H1 (cell line): ENCODE measurements at regions not wholly inside any gene's neighbourhood (a gene's known extent, or its start where the extent isn't known, plus 50 kb on each side); places are given as distances from the start of the nearest gene placed in this dataset.

ENCODE experiments used
- CEBPB ChIP-seq: IDR thresholded peaks from 2 replicates; pipeline ENCODE4 v1.6.1; 2012; ENCODE audit warnings: low read depth, low read length
- EZH2 ChIP-seq: fragments of 200-600 bp; sonication (generic); IDR thresholded peaks from 2 replicates; pipeline ENCODE4 v1.7.1; 2012; ENCODE audit warnings: low read depth, mild to moderate bottlenecking, moderate library complexity, low read length, inconsistent platforms; ENCODE audit not compliant: severe bottlenecking
- POLR2AphosphoS5 ChIP-seq: IDR thresholded peaks from 2 replicates; pipeline ENCODE4 v1.6.1; 2011; ENCODE audit warnings: low read depth, low read length
- SAP30 ChIP-seq: fragments of 300-600 bp; sonication (generic); IDR thresholded peaks from 2 replicates; pipeline ENCODE4 v1.7.1; 2012; ENCODE audit warnings: low read length, moderate library complexity, mild to moderate bottlenecking, inconsistent platforms; ENCODE audit not compliant: insufficient read depth, insufficient replicate concordance
- SIN3A ChIP-seq, 2 experiments: IDR thresholded peaks in 1 of 2; conservative IDR thresholded peaks in 1 of 2; 2 replicates each; pipeline ENCODE4 v1.6.1; 2011 to 2012; ENCODE audit warnings: low read length in 2 of 2, improper control_type of control experiment in 1 of 2, low read depth in 1 of 2, mild to moderate bottlenecking in 1 of 2
- TAF1 ChIP-seq: IDR thresholded peaks from 2 replicates; pipeline ENCODE4 v1.6.1; 2011; ENCODE audit warnings: mild to moderate bottlenecking, low read depth, low read length
- TCF12 ChIP-seq: IDR thresholded peaks from 2 replicates; pipeline ENCODE4 v1.6.1; 2011; ENCODE audit warnings: low read depth, mild to moderate bottlenecking, low read length
- YY1 ChIP-seq: IDR thresholded peaks from 2 replicates; pipeline ENCODE4 v1.6.1; 2011; ENCODE audit warnings: low read depth, mild to moderate bottlenecking, low read length
- TF ChIP-seq, protein P1 (sequence below), 3 experiments: IDR thresholded peaks; 1 replicate in 2 of 3; 2 replicates in 1 of 3; pipeline versions ENCODE4 v1.5.1 to v1.6.1; 2011; ENCODE audit warnings: low read length in 3 of 3, mild to moderate bottlenecking in 3 of 3, inconsistent platforms in 2 of 3, low read depth in 1 of 3, moderate library complexity in 1 of 3; ENCODE audit not compliant: insufficient read depth in 1 of 3; ENCODE audit errors: control extremely low read depth in 1 of 3

DNA sequence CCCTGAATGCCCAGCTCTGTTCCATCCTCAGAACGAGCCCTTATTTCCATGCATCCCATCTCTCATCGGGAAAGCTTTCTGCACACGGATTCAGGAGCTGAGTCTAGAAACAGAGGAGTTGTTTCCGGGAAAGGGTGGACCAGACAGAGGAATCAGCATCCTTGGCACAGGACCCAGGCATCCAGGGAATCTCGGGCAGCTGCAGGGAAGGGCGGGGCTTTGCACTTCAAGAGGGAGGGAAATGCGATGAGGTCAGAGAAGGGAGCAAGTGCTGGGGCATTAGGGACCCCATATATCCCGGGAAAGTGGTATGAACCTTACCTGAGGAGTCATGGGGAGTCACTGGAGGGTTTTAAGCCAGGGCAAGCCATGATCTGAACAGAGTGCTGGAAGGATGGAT is 68.5 kb downstream of the NPTX2 start:
- TF ChIP-seq CEBPB = no peak
- TF ChIP-seq, protein P1, sequence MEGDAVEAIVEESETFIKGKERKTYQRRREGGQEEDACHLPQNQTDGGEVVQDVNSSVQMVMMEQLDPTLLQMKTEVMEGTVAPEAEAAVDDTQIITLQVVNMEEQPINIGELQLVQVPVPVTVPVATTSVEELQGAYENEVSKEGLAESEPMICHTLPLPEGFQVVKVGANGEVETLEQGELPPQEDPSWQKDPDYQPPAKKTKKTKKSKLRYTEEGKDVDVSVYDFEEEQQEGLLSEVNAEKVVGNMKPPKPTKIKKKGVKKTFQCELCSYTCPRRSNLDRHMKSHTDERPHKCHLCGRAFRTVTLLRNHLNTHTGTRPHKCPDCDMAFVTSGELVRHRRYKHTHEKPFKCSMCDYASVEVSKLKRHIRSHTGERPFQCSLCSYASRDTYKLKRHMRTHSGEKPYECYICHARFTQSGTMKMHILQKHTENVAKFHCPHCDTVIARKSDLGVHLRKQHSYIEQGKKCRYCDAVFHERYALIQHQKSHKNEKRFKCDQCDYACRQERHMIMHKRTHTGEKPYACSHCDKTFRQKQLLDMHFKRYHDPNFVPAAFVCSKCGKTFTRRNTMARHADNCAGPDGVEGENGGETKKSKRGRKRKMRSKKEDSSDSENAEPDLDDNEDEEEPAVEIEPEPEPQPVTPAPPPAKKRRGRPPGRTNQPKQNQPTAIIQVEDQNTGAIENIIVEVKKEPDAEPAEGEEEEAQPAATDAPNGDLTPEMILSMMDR (IDR thresholded peaks at IDR 0.05; ENCODE audit: control extremely low read depth in 1 of 3, insufficient read depth in 1 of 3, low read depth in 1 of 3, low read length in 3 of 3) = no peak
- no peak for TF ChIP-seq POLR2AphosphoS5
- no peak for TF ChIP-seq YY1
- TF ChIP-seq EZH2 = no peak
- TF ChIP-seq SIN3A (conservative IDR thresholded peaks at IDR 0.05 in 1 of 2, IDR thresholded peaks at IDR 0.05 in 1 of 2; ENCODE audit: low read depth in 1 of 2, low read length in 2 of 2) = no peak
- no peak for TF ChIP-seq TCF12
- TF ChIP-seq SAP30 = no peak
- TF ChIP-seq TAF1 = no peak
